ENCODE measurements at regions not wholly inside any gene's neighbourhood (a gene's known extent, or its start where the extent isn't known, plus 50 kb on each side); places are given as distances from the start of the nearest gene placed in this dataset.

DNA sequence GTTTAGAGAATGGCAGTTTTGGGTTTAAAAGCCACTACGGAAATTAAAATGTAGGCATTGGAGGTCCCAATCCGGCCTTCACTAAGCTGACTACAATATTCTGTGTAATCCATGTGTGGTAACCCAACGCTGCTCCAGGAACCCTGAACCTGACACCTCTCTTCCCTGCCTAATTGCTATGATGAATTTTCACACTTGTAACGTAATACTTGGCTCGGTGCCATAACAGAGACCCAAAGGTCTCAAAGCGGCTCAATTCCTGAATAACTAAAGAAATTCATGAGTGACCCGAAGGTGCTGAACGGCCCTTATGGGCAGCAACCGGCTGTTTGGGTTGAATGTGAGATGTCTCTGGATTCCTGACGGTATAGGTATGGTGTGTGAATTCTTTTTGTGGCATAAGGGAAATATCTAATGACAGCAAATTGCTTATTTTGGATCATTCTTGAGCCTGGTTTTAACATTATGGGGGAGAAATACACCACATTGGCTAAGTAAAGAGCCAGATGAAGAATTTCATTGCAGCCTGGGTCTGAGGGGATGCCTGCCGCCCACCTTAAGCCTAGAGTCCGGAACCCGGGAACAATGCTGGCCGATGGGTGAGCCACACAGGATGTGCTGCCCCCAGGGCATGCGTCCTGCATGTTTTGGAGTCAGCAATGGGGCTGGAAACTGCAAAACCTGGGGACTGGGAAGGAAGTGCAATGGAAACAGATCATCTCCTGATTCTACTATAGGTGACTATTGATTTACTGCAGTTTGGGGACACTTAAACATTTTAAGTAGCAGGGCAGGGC, 69.7 kb upstream of the FZD8 start:
- H3K4me1 Mint-ChIP-seq: no peaks in the 10 kb centered on the region
- H3K4me3 Mint-ChIP-seq: no peak overlapping the region
- H3K27me3 Mint-ChIP-seq (ENCODE audit: low read depth): no peaks in the 10 kb centered on the region
- peaks cover 11% of the 10 kb centered on the region for H3K9me3 Mint-ChIP-seq
- H3K27ac Mint-ChIP-seq (ENCODE audit: unreplicated experiment): no peak overlapping the region
- no peaks in the 10 kb centered on the region for H3K36me3 Mint-ChIP-seq (ENCODE audit: low read depth)
- no peak for DNase-seq (ENCODE audit: low read depth, low spot score)
- TF ChIP-seq, protein P1, sequence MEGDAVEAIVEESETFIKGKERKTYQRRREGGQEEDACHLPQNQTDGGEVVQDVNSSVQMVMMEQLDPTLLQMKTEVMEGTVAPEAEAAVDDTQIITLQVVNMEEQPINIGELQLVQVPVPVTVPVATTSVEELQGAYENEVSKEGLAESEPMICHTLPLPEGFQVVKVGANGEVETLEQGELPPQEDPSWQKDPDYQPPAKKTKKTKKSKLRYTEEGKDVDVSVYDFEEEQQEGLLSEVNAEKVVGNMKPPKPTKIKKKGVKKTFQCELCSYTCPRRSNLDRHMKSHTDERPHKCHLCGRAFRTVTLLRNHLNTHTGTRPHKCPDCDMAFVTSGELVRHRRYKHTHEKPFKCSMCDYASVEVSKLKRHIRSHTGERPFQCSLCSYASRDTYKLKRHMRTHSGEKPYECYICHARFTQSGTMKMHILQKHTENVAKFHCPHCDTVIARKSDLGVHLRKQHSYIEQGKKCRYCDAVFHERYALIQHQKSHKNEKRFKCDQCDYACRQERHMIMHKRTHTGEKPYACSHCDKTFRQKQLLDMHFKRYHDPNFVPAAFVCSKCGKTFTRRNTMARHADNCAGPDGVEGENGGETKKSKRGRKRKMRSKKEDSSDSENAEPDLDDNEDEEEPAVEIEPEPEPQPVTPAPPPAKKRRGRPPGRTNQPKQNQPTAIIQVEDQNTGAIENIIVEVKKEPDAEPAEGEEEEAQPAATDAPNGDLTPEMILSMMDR (conservative IDR thresholded peaks at IDR 0.05): no peak

DNA sequence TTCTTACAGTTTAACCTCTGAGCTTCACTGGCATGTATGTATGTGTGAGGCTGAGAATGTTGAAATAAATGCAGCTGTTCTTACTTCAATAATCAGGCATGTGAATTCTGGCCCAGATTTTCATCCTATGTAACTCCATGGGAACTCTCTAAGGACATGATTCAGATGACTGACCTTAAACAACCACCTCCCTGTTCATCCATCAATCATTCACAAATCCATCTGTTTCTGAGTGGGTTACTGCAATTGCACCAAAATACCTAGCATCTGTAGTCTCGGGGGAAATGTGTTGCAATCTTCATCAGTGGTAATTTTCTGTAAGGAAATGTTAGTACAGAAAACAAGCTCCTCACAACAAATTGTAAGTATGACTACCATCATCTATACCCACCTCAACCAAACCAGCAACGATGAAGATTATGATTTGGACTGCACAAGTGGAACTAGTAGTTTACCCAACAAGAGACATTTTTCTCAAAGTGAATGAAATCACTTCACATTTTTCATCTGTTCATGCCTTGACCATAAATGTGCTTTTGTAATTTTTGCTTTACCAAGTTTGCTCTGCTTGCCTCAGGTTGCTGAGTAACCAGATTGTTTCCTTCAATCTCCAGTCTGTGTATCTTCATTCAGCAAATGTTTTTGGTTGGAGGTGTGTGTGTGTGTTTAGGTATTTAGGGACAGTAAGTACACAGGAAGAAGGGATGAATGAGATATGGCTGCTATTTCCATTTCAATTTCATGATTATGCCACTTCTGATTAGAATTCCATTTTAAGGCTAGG, 65.7 kb upstream of the FZD8 start:
- Mint-ChIP-seq H3K4me1 (no peaks in the 10 kb centered on the region), H3K27me3 (ENCODE audit: low read depth) (no peaks in the 10 kb centered on the region), H3K27ac (ENCODE audit: unreplicated experiment) (no peak overlapping the region), H3K9me3 (peaks cover 8% of the 10 kb centered on the region), H3K36me3 (ENCODE audit: low read depth) (no peaks in the 10 kb centered on the region), H3K4me3 (no peak overlapping the region)
- no peak for DNase-seq (ENCODE audit: low read depth, low spot score)
- TF ChIP-seq, protein P1 (conservative IDR thresholded peaks at IDR 0.05): no peak

DNA sequence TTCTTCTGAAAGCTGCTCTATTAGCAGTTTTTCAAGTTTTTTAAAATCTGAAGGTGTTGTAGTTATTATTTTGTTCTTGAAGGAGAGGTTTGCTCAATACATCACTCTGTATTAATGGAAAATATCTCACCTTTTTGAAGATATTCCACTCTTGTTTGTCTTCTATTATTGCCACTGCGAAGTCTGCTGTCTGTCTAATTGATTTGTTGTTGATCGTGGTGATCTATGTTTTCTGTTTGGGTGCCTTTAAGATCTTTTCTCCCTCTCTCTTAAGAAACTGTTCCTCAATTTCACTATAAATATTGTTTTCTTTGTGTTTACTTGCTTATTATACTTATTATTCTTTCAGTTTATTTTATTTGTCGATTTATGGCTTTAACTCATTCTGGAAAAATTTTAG, 64.9 kb upstream of the FZD8 start:
- Mint-ChIP-seq H3K27ac (ENCODE audit: unreplicated experiment) (no peak overlapping the region), H3K4me1 (no peaks in the 10 kb centered on the region), H3K9me3 (peaks cover 8% of the 10 kb centered on the region), H3K36me3 (ENCODE audit: low read depth) (no peaks in the 10 kb centered on the region), H3K4me3 (no peak overlapping the region), H3K27me3 (ENCODE audit: low read depth) (no peaks in the 10 kb centered on the region)
- DNase-seq (ENCODE audit: low read depth, low spot score): no peak
- TF ChIP-seq, protein P1 (conservative IDR thresholded peaks at IDR 0.05): no peak

DNA sequence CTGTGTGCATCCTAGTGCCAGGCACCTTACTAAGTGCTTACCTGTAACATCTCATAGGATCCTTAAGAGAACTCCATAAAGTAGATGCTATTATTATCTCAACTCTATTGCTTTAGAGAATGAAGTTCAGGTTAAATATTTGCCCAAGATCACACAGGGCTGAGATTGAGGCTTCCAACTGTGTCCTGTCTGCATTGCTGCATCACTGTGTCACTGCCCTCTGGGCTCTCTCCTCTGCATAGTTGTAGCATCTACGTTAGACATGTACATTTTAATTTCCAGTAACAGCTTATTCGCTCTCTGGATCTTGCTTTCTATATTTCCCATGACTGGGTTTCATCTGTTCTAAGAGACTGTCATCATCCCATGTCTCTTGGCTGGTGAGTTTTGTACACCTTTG, 63.6 kb upstream of the FZD8 start:
- Mint-ChIP-seq H3K27me3 (ENCODE audit: low read depth) (no peaks in the 10 kb centered on the region), H3K4me1 (no peaks in the 10 kb centered on the region), H3K36me3 (ENCODE audit: low read depth) (no peaks in the 10 kb centered on the region), H3K9me3 (peaks cover 8% of the 10 kb centered on the region), H3K27ac (ENCODE audit: unreplicated experiment) (no peak overlapping the region), H3K4me3 (no peak overlapping the region)
- TF ChIP-seq, protein P1 (conservative IDR thresholded peaks at IDR 0.05): no peak
- DNase-seq (ENCODE audit: low read depth, low spot score): no peak

DNA sequence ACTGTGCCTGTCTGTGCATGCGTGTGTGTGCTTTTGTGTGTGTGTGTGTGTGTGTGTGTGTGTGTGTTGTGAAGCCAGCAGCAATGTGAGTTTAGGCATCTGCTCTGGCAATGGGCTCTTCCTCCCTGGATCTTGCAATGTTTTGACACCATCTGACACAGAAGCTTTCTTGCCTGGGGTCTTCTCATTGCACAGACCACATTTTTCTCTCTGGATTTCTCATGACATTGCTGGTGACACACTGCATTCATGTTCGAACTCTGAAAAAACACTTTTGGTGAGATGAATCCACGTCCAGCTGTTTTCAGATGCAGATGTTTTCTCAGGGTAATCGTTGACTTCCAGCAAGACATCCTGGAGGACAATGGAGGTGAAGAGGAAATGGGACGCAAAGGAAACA, 63.0 kb upstream of the FZD8 start:
- H3K27me3 Mint-ChIP-seq (ENCODE audit: low read depth): no peaks in the 10 kb centered on the region
- H3K27ac Mint-ChIP-seq (ENCODE audit: unreplicated experiment): no peak overlapping the region
- no peak overlapping the region for H3K4me3 Mint-ChIP-seq
- no peaks in the 10 kb centered on the region for H3K4me1 Mint-ChIP-seq
- H3K36me3 Mint-ChIP-seq (ENCODE audit: low read depth): no peaks in the 10 kb centered on the region
- TF ChIP-seq, protein P1 (conservative IDR thresholded peaks at IDR 0.05): no peak
- H3K9me3 Mint-ChIP-seq: peaks cover 8% of the 10 kb centered on the region
- DNase-seq (ENCODE audit: low read depth, low spot score): no peak

Measured in neural crest cell (in vitro differentiated cells).